Upper lobe of left lung (tissue), 4 donors: ENCODE measurements at regions not wholly inside any gene's neighbourhood (a gene's known extent, or its start where the extent isn't known, plus 50 kb on each side); places are given as distances from the start of the nearest gene placed in this dataset.

Source experiments
- POLR2A ChIP-seq, 4 donors: fragments of 450-650 bp; IDR thresholded peaks; one replicate each; pipeline ENCODE4 v1.5.1; 2016 to 2017; ENCODE audit warnings: antibody characterized with exemption in 4 of 4, mild to moderate bottlenecking in 2 of 4
- POLR2AphosphoS5 ChIP-seq, 2 donors: sonication (generic); formaldehyde crosslinking; IDR thresholded peaks; one replicate each; pipeline ENCODE4 v1.5.1; 2017; ENCODE audit warnings: antibody characterized with exemption in 2 of 2
- TF ChIP-seq, protein P1 (sequence below), 6 experiments: fragments of 450-650 bp in 4 of 6; fragments of 200-600 bp in 2 of 6; sonication (generic) in 2 of 6; IDR thresholded peaks; one replicate each; pipeline ENCODE4 v1.5.1; 2016 to 2019; ENCODE audit warnings: antibody characterized with exemption in 6 of 6

DNA sequence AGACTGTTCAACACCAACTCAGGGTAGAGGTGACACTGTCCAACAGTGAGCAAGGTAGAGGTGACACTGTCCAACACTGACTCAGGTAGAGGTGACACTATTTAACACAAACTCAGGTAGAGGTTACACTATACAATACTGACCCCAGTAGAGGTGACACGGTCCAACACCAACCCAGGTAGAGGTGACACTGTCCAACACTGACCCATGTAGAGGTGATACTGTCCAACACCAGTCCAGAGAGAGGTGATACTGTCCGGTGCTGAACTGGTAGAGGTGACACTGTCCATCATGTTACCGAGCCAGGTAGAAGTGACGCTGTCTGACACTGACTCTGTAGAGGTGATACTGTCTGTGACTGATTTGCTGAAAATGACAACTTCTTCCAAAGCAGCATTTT lies 102.4 kb downstream of the GATA3 start:
- TF ChIP-seq, protein P1, sequence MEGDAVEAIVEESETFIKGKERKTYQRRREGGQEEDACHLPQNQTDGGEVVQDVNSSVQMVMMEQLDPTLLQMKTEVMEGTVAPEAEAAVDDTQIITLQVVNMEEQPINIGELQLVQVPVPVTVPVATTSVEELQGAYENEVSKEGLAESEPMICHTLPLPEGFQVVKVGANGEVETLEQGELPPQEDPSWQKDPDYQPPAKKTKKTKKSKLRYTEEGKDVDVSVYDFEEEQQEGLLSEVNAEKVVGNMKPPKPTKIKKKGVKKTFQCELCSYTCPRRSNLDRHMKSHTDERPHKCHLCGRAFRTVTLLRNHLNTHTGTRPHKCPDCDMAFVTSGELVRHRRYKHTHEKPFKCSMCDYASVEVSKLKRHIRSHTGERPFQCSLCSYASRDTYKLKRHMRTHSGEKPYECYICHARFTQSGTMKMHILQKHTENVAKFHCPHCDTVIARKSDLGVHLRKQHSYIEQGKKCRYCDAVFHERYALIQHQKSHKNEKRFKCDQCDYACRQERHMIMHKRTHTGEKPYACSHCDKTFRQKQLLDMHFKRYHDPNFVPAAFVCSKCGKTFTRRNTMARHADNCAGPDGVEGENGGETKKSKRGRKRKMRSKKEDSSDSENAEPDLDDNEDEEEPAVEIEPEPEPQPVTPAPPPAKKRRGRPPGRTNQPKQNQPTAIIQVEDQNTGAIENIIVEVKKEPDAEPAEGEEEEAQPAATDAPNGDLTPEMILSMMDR (IDR thresholded peaks at IDR 0.05): no peak
- TF ChIP-seq POLR2A (IDR thresholded peaks at IDR 0.05) (no peak), POLR2AphosphoS5 (IDR thresholded peaks at IDR 0.05) (no peak)
